Liver (tissue), 8 donors: ENCODE measurements at regions not wholly inside any gene's neighbourhood (a gene's known extent, or its start where the extent isn't known, plus 50 kb on each side); places are given as distances from the start of the nearest gene placed in this dataset.

Experiments
- DNase-seq: peaks from one replicate; pipeline ENCODE4 v3.0.0-alpha.2; 2017; ENCODE audit warnings: low spot score
- H3K27ac ChIP-seq, 2 donors: one replicate each; pipeline ENCODE4 v1.7.0; 2013; ENCODE audit warnings: inconsistent platforms in 2 of 2, low read length in 2 of 2, control low read depth in 1 of 2, low read depth in 1 of 2, mild to moderate bottlenecking in 1 of 2
- H3K27me3 ChIP-seq, 4 donors: one replicate each; pipeline versions ENCODE4 v1.6.1 to v1.7.0; 2013; ENCODE audit warnings: low read length in 3 of 4, inconsistent platforms in 1 of 4, mild to moderate bottlenecking in 1 of 4, moderate library complexity in 1 of 4; ENCODE audit not compliant: control insufficient read depth in 4 of 4, insufficient read depth in 4 of 4
- H3K36me3 ChIP-seq, 4 donors: one replicate each; pipeline versions ENCODE4 v1.6.1 to v1.7.0; 2013; ENCODE audit warnings: low read length in 3 of 4, mild to moderate bottlenecking in 3 of 4, low read depth in 1 of 4, moderate library complexity in 1 of 4; ENCODE audit not compliant: control insufficient read depth in 4 of 4, insufficient read depth in 3 of 4
- H3K4me1 ChIP-seq, 4 donors: one replicate each; pipeline versions ENCODE4 v1.6.1 to v1.7.0; 2013; ENCODE audit warnings: low read length in 3 of 4, mild to moderate bottlenecking in 3 of 4, moderate library complexity in 1 of 4; ENCODE audit not compliant: control insufficient read depth in 4 of 4, insufficient read depth in 4 of 4
- H3K4me3 ChIP-seq, 3 donors: one replicate each; pipeline versions ENCODE4 v1.6.1 to v1.7.0; 2013; ENCODE audit warnings: low read length in 3 of 3, control low read depth in 1 of 3, low read depth in 1 of 3, mild to moderate bottlenecking in 1 of 3
- H3K9ac ChIP-seq, 2 donors: one replicate each; pipeline ENCODE4 v1.7.0; 2013; ENCODE audit warnings: low read length in 2 of 2, mild to moderate bottlenecking in 2 of 2, moderate library complexity in 2 of 2, control low read depth in 1 of 2, low read depth in 1 of 2
- H3K9me3 ChIP-seq, 4 donors: one replicate each; pipeline versions ENCODE4 v1.6.1 to v1.7.0; 2013; ENCODE audit warnings: low read length in 3 of 4; ENCODE audit not compliant: control insufficient read depth in 4 of 4
- EGR1 ChIP-seq, 2 donors: IDR thresholded peaks; 2 replicates each; pipeline ENCODE4 v1.6.1; 2016 to 2018; ENCODE audit warnings: antibody characterized with exemption in 2 of 2, low read depth in 2 of 2
- FOXA1 ChIP-seq: IDR thresholded peaks from 2 replicates; pipeline ENCODE4 v1.6.1; 2016; ENCODE audit warnings: antibody characterized with exemption
- FOXA2 ChIP-seq: IDR thresholded peaks from 2 replicates; pipeline ENCODE4 v1.6.1; 2016; ENCODE audit warnings: antibody characterized with exemption
- GABPA ChIP-seq, 2 donors: IDR thresholded peaks in 1 of 2; conservative IDR thresholded peaks in 1 of 2; 2 replicates each; pipeline ENCODE4 v1.6.1; 2016; ENCODE audit warnings: antibody characterized with exemption in 2 of 2, mild to moderate bottlenecking in 1 of 2, moderate library complexity in 1 of 2
- HNF4A ChIP-seq, 2 donors: conservative IDR thresholded peaks; 2 replicates each; pipeline ENCODE4 v1.6.1; 2016; ENCODE audit warnings: antibody characterized with exemption in 2 of 2, mild to moderate bottlenecking in 2 of 2
- HNF4G ChIP-seq: IDR thresholded peaks from 2 replicates; pipeline ENCODE4 v1.6.1; 2016; ENCODE audit warnings: antibody characterized with exemption
- JUND ChIP-seq, 2 donors: IDR thresholded peaks; 2 replicates each; pipeline ENCODE4 v1.6.1; 2016; ENCODE audit warnings: antibody characterized with exemption in 2 of 2
- NR2F2 ChIP-seq: IDR thresholded peaks from 2 replicates; pipeline ENCODE4 v1.6.1; 2016; ENCODE audit warnings: antibody characterized with exemption
- RXRA ChIP-seq, 2 donors: IDR thresholded peaks; 2 replicates each; pipeline ENCODE4 v1.6.1; 2017 to 2018; ENCODE audit warnings: antibody characterized with exemption in 2 of 2, mild to moderate bottlenecking in 1 of 2
- SP1 ChIP-seq: IDR thresholded peaks from 2 replicates; pipeline ENCODE4 v1.6.1; 2018; ENCODE audit warnings: antibody characterized with exemption, mild to moderate bottlenecking
- TAF1 ChIP-seq: conservative IDR thresholded peaks from 2 replicates; pipeline ENCODE4 v1.6.1; 2016; ENCODE audit warnings: antibody characterized with exemption, mild to moderate bottlenecking
- YY1 ChIP-seq: IDR thresholded peaks from 2 replicates; pipeline ENCODE4 v1.6.1; 2016; ENCODE audit warnings: antibody characterized with exemption, mild to moderate bottlenecking
- WGBS: extraction: QIAGEN DNeasy Blood & Tissue Kit; methylation state at CpG from one replicate; pipeline ENCODE4 v1.1.7; 2013; 5-methylcytosine and 5-hydroxymethylcytosine counted together
- TF ChIP-seq, protein P1 (sequence below): IDR thresholded peaks from 2 replicates; pipeline ENCODE4 v1.6.1; 2016; ENCODE audit warnings: antibody characterized with exemption
- TF ChIP-seq, protein P2 (sequence below): fragments of 150-350 bp; IDR thresholded peaks from 2 replicates; pipeline ENCODE4 v1.5.1; 2017; ENCODE audit warnings: improper control_type of control experiment, low read depth, low read length; ENCODE audit not compliant: missing input control
- TF ChIP-seq, protein P3 (sequence below): IDR thresholded peaks from 2 replicates; pipeline ENCODE4 v1.6.1; 2016; ENCODE audit warnings: antibody characterized with exemption
- TF ChIP-seq, protein P4 (sequence below): IDR thresholded peaks from 2 replicates; pipeline ENCODE4 v1.6.1; 2016; ENCODE audit warnings: antibody characterized with exemption
- TF ChIP-seq, protein P5 (sequence below): IDR thresholded peaks from 2 replicates; pipeline ENCODE4 v1.6.1; 2016; ENCODE audit warnings: antibody characterized with exemption, mild to moderate bottlenecking
- donor health status: healthy.
- donor health status: healthy.
- donor health status: healthy.
- donor health status: healthy.
- donor health status: healthy.

DNA sequence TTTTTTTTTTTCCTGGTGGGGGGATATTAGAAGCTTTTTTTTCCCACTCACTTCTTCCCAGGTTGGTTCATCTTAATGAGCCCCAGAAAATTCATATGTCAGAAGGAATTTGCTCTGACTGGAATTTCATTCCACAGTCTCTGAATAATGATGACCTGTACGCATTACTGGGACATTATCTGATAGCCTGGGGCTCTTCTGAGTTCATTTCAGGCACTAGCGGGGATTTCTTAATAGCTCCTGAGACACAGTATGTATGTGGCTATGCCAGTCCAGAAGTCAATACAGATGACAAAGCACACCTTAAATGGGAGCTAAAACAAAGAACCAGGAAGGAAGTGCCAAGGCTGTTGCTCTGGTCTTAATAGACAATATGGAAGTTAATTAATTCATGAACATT, 295.2 kb upstream of the IGFBP7 start:
- Histone ChIP-seq H3K4me3 (no peak overlapping the region), H3K36me3 (no peaks in the 10 kb centered on the region), H3K9ac (no peak overlapping the region), H3K9me3 (peaks cover 0 to 2% (median 0%) of the 10 kb centered on the region in 4 donors), H3K27me3 (no peaks in the 10 kb centered on the region), H3K27ac (no peak overlapping the region), H3K4me1 (no peaks in the 10 kb centered on the region)
- TF ChIP-seq, protein P1, sequence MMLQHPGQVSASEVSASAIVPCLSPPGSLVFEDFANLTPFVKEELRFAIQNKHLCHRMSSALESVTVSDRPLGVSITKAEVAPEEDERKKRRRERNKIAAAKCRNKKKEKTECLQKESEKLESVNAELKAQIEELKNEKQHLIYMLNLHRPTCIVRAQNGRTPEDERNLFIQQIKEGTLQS: no peak
- TF ChIP-seq HNF4A (conservative IDR thresholded peaks at IDR 0.05) (no peak), JUND (IDR thresholded peaks at IDR 0.05) (no peak), HNF4G (no peak), NR2F2 (no peak), FOXA2 (no peak), YY1 (no peak), GABPA (IDR thresholded peaks at IDR 0.05 in 1 of 2, conservative IDR thresholded peaks at IDR 0.05 in 1 of 2) (no peak), FOXA1 (no peak), TAF1 (no peak), SP1 (no peak), RXRA (IDR thresholded peaks at IDR 0.05) (no peak), EGR1 (IDR thresholded peaks at IDR 0.05; ENCODE audit: low read depth in 2 of 2) (no peak)
- TF ChIP-seq, protein P2, sequence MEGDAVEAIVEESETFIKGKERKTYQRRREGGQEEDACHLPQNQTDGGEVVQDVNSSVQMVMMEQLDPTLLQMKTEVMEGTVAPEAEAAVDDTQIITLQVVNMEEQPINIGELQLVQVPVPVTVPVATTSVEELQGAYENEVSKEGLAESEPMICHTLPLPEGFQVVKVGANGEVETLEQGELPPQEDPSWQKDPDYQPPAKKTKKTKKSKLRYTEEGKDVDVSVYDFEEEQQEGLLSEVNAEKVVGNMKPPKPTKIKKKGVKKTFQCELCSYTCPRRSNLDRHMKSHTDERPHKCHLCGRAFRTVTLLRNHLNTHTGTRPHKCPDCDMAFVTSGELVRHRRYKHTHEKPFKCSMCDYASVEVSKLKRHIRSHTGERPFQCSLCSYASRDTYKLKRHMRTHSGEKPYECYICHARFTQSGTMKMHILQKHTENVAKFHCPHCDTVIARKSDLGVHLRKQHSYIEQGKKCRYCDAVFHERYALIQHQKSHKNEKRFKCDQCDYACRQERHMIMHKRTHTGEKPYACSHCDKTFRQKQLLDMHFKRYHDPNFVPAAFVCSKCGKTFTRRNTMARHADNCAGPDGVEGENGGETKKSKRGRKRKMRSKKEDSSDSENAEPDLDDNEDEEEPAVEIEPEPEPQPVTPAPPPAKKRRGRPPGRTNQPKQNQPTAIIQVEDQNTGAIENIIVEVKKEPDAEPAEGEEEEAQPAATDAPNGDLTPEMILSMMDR: no peak
- TF ChIP-seq, protein P3, sequence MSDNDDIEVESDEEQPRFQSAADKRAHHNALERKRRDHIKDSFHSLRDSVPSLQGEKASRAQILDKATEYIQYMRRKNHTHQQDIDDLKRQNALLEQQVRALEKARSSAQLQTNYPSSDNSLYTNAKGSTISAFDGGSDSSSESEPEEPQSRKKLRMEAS: no peak
- TF ChIP-seq, protein P4, sequence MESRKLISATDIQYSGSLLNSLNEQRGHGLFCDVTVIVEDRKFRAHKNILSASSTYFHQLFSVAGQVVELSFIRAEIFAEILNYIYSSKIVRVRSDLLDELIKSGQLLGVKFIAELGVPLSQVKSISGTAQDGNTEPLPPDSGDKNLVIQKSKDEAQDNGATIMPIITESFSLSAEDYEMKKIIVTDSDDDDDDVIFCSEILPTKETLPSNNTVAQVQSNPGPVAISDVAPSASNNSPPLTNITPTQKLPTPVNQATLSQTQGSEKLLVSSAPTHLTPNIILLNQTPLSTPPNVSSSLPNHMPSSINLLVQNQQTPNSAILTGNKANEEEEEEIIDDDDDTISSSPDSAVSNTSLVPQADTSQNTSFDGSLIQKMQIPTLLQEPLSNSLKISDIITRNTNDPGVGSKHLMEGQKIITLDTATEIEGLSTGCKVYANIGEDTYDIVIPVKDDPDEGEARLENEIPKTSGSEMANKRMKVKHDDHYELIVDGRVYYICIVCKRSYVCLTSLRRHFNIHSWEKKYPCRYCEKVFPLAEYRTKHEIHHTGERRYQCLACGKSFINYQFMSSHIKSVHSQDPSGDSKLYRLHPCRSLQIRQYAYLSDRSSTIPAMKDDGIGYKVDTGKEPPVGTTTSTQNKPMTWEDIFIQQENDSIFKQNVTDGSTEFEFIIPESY: no peak
- DNase-seq: no peak
- 57% methylated on average over 2 of the region's 2 CpGs for WGBS

DNA sequence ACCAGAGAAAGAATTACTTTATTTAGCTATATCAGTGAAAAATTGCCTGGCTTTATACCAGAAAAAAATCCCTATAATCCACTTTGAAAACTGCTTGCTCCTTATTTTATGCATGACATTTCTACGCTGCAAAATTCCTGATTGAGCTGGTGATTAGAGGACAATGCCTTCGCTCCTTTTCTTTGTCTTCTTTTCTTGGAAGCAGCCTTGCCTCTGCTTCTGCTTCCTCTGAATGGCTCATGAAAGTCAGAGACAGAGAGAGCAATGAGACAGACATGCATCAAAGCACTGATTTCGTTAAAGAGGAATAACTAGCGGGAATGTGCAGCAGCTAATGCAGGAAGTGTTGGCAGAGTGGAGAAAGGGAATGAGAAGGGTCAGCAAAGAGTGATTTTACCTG, 294.3 kb upstream of the IGFBP7 start:
- Histone ChIP-seq H3K36me3 (no peaks in the 10 kb centered on the region), H3K4me1 (no peaks in the 10 kb centered on the region), H3K9ac (no peak overlapping the region), H3K4me3 (no peak overlapping the region), H3K9me3 (peaks cover 0 to 2% (median 0%) of the 10 kb centered on the region in 4 donors), H3K27me3 (no peaks in the 10 kb centered on the region), H3K27ac (no peak overlapping the region)
- DNase-seq: no peak
- TF ChIP-seq JUND (IDR thresholded peaks at IDR 0.05): no peak
- no peak for TF ChIP-seq YY1
- TF ChIP-seq HNF4G: no peak
- TF ChIP-seq, protein P3: no peak
- TF ChIP-seq, protein P5, sequence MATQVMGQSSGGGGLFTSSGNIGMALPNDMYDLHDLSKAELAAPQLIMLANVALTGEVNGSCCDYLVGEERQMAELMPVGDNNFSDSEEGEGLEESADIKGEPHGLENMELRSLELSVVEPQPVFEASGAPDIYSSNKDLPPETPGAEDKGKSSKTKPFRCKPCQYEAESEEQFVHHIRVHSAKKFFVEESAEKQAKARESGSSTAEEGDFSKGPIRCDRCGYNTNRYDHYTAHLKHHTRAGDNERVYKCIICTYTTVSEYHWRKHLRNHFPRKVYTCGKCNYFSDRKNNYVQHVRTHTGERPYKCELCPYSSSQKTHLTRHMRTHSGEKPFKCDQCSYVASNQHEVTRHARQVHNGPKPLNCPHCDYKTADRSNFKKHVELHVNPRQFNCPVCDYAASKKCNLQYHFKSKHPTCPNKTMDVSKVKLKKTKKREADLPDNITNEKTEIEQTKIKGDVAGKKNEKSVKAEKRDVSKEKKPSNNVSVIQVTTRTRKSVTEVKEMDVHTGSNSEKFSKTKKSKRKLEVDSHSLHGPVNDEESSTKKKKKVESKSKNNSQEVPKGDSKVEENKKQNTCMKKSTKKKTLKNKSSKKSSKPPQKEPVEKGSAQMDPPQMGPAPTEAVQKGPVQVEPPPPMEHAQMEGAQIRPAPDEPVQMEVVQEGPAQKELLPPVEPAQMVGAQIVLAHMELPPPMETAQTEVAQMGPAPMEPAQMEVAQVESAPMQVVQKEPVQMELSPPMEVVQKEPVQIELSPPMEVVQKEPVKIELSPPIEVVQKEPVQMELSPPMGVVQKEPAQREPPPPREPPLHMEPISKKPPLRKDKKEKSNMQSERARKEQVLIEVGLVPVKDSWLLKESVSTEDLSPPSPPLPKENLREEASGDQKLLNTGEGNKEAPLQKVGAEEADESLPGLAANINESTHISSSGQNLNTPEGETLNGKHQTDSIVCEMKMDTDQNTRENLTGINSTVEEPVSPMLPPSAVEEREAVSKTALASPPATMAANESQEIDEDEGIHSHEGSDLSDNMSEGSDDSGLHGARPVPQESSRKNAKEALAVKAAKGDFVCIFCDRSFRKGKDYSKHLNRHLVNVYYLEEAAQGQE: no peak
- 46% methylated on average over 4 of the region's 4 CpGs for WGBS
